ENCODE measurements at regions not wholly inside any gene's neighbourhood (a gene's known extent, or its start where the extent isn't known, plus 50 kb on each side); places are given as distances from the start of the nearest gene placed in this dataset.
"Not testable (repeated sequence)": the region's sequence is repeated elsewhere in the genome, so short reads cannot be mapped to it uniquely, and the experiment has no call there.

GRCh38 chr4:189881190-189881589 is 59.5 kb upstream of the FRG1 start:
- not testable (repeated sequence) for H3K4me1 Mint-ChIP-seq, H3K9me3 Mint-ChIP-seq, ATAC-seq, H3K36me3 Mint-ChIP-seq, H3K27ac Mint-ChIP-seq, H3K4me3 Mint-ChIP-seq
- peak; percentile 9 to 59 for DNase-seq (ENCODE audit: low spot score in 2 of 2)

GRCh38 chr4:189888407-189888806 is 52.3 kb upstream of the FRG1 start:
- not testable (repeated sequence) for H3K4me1 Mint-ChIP-seq; H3K4me3 Mint-ChIP-seq; ATAC-seq; DNase-seq (ENCODE audit: low spot score in 2 of 2); H3K36me3 Mint-ChIP-seq; H3K27ac Mint-ChIP-seq
- H3K9me3 Mint-ChIP-seq: peaks cover 12% of the 10 kb centered on the region

All from stimulated activated effector memory CD8-positive, alpha-beta T cell treated with anti-CD3 and anti-CD28 coated beads, Interleukin-12 subunit alpha, Interleukin-12 subunit beta, amount 100 ng/mL, for 72 hours (primary cell).